ENCODE measurements at regions not wholly inside any gene's neighbourhood (a gene's known extent, or its start where the extent isn't known, plus 50 kb on each side); places are given as distances from the start of the nearest gene placed in this dataset.

DNA sequence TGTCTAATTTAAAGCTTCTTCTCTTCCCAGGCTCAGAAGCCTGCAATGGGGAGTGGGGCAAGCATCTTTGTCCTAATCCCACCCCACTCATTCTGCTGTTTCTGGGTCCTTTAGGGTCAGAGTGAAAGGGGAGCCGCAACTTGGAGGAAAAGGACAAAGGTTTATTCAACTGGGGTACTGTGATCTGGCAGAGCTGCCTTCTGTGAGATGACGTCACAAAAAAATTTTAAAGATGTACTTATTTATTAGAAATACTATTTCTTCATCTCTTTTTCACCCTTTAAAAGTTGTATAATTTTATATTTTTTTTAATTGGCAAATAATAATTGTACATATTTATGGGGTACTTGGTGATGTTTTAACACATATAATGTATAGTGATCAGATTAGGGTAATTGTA lies 302.6 kb downstream of the TDRD3 start:
- ChIA-PET POLR2A (ENCODE audit: unreplicated experiment) (no interaction called here), CTCF (no interaction called here)
- H3K4me2 ChIP-seq: no peak overlapping the region
- no peaks in the 10 kb centered on the region for H3K9me2 ChIP-seq (ENCODE audit: insufficient read depth)
- no peak for TF ChIP-seq EZH2 (IDR thresholded peaks at IDR 0.05; ENCODE audit: low read depth)
- TF ChIP-seq, protein P1, sequence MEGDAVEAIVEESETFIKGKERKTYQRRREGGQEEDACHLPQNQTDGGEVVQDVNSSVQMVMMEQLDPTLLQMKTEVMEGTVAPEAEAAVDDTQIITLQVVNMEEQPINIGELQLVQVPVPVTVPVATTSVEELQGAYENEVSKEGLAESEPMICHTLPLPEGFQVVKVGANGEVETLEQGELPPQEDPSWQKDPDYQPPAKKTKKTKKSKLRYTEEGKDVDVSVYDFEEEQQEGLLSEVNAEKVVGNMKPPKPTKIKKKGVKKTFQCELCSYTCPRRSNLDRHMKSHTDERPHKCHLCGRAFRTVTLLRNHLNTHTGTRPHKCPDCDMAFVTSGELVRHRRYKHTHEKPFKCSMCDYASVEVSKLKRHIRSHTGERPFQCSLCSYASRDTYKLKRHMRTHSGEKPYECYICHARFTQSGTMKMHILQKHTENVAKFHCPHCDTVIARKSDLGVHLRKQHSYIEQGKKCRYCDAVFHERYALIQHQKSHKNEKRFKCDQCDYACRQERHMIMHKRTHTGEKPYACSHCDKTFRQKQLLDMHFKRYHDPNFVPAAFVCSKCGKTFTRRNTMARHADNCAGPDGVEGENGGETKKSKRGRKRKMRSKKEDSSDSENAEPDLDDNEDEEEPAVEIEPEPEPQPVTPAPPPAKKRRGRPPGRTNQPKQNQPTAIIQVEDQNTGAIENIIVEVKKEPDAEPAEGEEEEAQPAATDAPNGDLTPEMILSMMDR (conservative IDR thresholded peaks at IDR 0.05): no peak
- H2AFZ ChIP-seq: no peak overlapping the region
- H3K27me3 ChIP-seq (ENCODE audit: insufficient read depth, low read depth): no peaks in the 10 kb centered on the region
- no peaks in the 10 kb centered on the region for H4K20me1 ChIP-seq (ENCODE audit: insufficient read depth)
- H3K4me3 ChIP-seq: no peak overlapping the region
- no peak overlapping the region for H3K27ac ChIP-seq
- no peaks in the 10 kb centered on the region for H3K36me3 ChIP-seq (ENCODE audit: low read depth)
- H3K4me1 ChIP-seq (replicated peaks; ENCODE audit: insufficient read depth): no peaks in the 10 kb centered on the region
- no TSS peak for BruUV-seq (replicated peaks)
- intact Hi-C loops (cut with micrococcal nuclease; ENCODE audit: unreplicated experiment): no loop called here
- no peaks in the 10 kb centered on the region for H3K79me2 ChIP-seq (ENCODE audit: low read depth)
- H3F3A ChIP-seq (ENCODE audit: insufficient read depth, low read depth): no peaks in the 10 kb centered on the region
- no peaks in the 10 kb centered on the region for H3K9me3 ChIP-seq (ENCODE audit: insufficient read depth, low read depth)
- DNase-seq: no peak

DNA sequence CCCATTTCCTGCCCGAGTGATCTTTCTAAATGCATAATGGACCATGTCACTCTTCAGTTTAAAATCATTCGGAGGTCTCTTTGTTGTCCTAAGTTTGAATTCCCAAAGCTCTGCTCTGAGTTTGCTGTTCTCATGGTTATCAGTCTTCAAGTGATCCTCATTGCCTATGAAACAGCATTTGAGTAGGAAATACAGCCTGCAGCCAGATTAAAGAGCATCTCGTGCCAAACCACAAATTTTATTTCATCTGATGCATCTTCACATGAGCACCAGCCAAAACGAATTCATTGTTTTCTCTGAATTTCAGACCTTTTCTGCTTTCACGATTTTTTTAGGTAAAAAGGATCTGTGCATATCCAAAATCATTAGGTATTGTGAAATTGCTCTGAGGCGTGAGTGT lies 299.6 kb downstream of the TDRD3 start:
- TF ChIP-seq EZH2 (IDR thresholded peaks at IDR 0.05; ENCODE audit: low read depth): no peak
- TF ChIP-seq, protein P1 (conservative IDR thresholded peaks at IDR 0.05): no peak
- POLR2A ChIA-PET (ENCODE audit: unreplicated experiment): no interaction called here
- H3K4me3 ChIP-seq: no peak overlapping the region
- no TSS peak for BruUV-seq (replicated peaks)
- no peak overlapping the region for H3K27ac ChIP-seq
- H3K27me3 ChIP-seq (ENCODE audit: insufficient read depth, low read depth): no peaks in the 10 kb centered on the region; the same call in 1 of the 2 replicates
- H3K36me3 ChIP-seq (ENCODE audit: low read depth): no peaks in the 10 kb centered on the region
- no peaks in the 10 kb centered on the region for H3K79me2 ChIP-seq (ENCODE audit: low read depth)
- H3K4me1 ChIP-seq (replicated peaks; ENCODE audit: insufficient read depth): no peaks in the 10 kb centered on the region
- no peaks in the 10 kb centered on the region for H3K9me3 ChIP-seq (ENCODE audit: insufficient read depth, low read depth)
- H3F3A ChIP-seq (ENCODE audit: insufficient read depth, low read depth): no peaks in the 10 kb centered on the region
- H3K4me2 ChIP-seq: no peak overlapping the region
- no peak for DNase-seq
- CTCF ChIA-PET: no interaction called here
- no peaks in the 10 kb centered on the region for H3K9me2 ChIP-seq (ENCODE audit: insufficient read depth)
- no peaks in the 10 kb centered on the region for H4K20me1 ChIP-seq (ENCODE audit: insufficient read depth)
- intact Hi-C loops (cut with micrococcal nuclease; ENCODE audit: unreplicated experiment): no loop called here
- H2AFZ ChIP-seq: no peak overlapping the region

DNA sequence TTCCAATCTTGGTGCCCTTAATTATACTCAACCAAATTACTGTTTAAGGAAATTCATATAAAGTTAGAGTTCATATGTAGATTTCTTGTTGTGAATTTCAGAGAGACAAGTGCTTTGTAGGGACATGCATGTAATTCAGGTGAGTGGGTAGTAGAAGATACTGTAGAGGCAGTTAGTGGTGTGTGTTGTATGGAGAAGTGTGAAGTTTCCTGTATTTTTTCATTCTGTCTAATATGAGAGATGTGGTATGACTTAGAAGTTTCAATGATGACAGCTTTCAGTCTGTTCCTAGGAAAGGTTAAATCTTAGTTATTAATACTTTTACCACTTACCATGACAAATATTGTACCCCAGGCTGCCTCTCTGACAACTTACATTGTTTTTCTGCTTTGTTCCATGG lies 294.2 kb downstream of the TDRD3 start:
- intact Hi-C loops (cut with micrococcal nuclease; ENCODE audit: unreplicated experiment): no loop called here
- no peak overlapping the region for H3K27ac ChIP-seq
- TF ChIP-seq EZH2 (IDR thresholded peaks at IDR 0.05; ENCODE audit: low read depth): no peak
- TF ChIP-seq, protein P1 (conservative IDR thresholded peaks at IDR 0.05): no peak
- BruUV-seq (replicated peaks): no TSS peak
- H3K4me2 ChIP-seq: no peak overlapping the region
- ChIA-PET POLR2A (ENCODE audit: unreplicated experiment) (no interaction called here), CTCF (interaction anchor here (0.6 kb wide), 1 partner anchor 177 kb away, joined by 3 read pairs; no protein-coding TSS in a partner anchor)
- H2AFZ ChIP-seq: no peak overlapping the region
- H3F3A ChIP-seq (ENCODE audit: insufficient read depth, low read depth): no peaks in the 10 kb centered on the region
- H3K36me3 ChIP-seq (ENCODE audit: low read depth): no peaks in the 10 kb centered on the region
- no peaks in the 10 kb centered on the region for H3K79me2 ChIP-seq (ENCODE audit: low read depth)
- no peak overlapping the region for H3K4me3 ChIP-seq
- H4K20me1 ChIP-seq (ENCODE audit: insufficient read depth): no peaks in the 10 kb centered on the region
- no peak for DNase-seq
- H3K9me2 ChIP-seq (ENCODE audit: insufficient read depth): no peaks in the 10 kb centered on the region
- H3K27me3 ChIP-seq (ENCODE audit: insufficient read depth, low read depth): no peaks in the 10 kb centered on the region; the same call in 1 of the 2 replicates
- no peaks in the 10 kb centered on the region for H3K4me1 ChIP-seq (replicated peaks; ENCODE audit: insufficient read depth)
- H3K9me3 ChIP-seq (ENCODE audit: insufficient read depth, low read depth): no peaks in the 10 kb centered on the region
